ENCODE measurements at regions not wholly inside any gene's neighbourhood (a gene's known extent, or its start where the extent isn't known, plus 50 kb on each side); places are given as distances from the start of the nearest gene placed in this dataset.

DNA sequence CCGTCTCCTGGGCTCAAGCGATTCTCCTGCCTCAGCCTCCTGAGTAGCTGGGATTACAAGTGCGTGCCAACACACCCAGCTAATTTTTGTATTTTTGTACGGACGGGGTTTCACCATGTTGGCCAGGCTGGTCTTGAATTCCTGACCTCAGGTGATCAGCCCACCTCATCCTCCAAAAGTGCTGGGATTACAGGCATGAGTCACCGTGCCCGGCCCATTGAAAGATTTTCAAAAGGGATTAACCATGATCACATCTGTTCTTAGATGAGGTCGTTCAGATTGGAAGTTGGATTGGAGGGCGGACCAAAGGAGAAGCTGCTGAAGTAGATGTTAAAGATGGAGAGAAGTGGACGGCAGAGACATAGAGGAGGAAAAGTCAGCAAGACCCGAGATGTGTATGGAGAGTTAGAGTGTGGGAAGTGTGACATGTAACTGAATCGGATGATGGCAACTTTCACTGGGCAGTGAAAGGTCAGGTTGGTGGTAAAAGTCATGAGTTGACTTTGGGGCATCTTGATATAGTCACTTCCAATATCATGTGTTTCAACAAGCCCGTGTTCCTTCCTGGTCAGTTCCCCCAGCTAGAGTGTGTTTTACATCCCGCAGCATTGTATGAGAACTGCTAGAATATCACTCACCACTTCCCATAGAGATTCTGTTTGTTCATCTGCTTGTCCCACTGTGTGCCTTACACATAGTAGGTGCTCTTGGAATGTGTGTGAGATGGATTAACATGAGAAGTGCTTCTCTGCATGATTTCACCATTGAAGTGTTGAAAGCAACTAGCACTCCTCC lies 54.4 kb upstream of the TINAGL1 start:
- no peaks in the 10 kb centered on the region for H3K36me3 Mint-ChIP-seq
- TF ChIP-seq, protein P1, sequence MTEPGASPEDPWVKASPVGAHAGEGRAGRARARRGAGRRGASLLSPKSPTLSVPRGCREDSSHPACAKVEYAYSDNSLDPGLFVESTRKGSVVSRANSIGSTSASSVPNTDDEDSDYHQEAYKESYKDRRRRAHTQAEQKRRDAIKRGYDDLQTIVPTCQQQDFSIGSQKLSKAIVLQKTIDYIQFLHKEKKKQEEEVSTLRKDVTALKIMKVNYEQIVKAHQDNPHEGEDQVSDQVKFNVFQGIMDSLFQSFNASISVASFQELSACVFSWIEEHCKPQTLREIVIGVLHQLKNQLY (CRISPR knock-in tag; IDR thresholded peaks at IDR 0.05), result no peak
- TF ChIP-seq SMAD3 (CRISPR knock-in tag; IDR thresholded peaks at IDR 0.05; ENCODE audit: borderline replicate concordance) (no peak), ZBTB21 (CRISPR knock-in tag; IDR thresholded peaks at IDR 0.05; ENCODE audit: borderline replicate concordance) (no peak)
- TF ChIP-seq, protein P2, sequence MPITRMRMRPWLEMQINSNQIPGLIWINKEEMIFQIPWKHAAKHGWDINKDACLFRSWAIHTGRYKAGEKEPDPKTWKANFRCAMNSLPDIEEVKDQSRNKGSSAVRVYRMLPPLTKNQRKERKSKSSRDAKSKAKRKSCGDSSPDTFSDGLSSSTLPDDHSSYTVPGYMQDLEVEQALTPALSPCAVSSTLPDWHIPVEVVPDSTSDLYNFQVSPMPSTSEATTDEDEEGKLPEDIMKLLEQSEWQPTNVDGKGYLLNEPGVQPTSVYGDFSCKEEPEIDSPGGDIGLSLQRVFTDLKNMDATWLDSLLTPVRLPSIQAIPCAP (CRISPR knock-in tag; IDR thresholded peaks at IDR 0.05), result no peak
- TF ChIP-seq, protein P3, sequence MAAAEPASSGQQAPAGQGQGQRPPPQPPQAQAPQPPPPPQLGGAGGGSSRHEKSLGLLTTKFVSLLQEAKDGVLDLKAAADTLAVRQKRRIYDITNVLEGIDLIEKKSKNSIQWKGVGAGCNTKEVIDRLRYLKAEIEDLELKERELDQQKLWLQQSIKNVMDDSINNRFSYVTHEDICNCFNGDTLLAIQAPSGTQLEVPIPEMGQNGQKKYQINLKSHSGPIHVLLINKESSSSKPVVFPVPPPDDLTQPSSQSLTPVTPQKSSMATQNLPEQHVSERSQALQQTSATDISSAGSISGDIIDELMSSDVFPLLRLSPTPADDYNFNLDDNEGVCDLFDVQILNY (CRISPR knock-in tag; IDR thresholded peaks at IDR 0.05), result no peak
- TF ChIP-seq, protein P4, sequence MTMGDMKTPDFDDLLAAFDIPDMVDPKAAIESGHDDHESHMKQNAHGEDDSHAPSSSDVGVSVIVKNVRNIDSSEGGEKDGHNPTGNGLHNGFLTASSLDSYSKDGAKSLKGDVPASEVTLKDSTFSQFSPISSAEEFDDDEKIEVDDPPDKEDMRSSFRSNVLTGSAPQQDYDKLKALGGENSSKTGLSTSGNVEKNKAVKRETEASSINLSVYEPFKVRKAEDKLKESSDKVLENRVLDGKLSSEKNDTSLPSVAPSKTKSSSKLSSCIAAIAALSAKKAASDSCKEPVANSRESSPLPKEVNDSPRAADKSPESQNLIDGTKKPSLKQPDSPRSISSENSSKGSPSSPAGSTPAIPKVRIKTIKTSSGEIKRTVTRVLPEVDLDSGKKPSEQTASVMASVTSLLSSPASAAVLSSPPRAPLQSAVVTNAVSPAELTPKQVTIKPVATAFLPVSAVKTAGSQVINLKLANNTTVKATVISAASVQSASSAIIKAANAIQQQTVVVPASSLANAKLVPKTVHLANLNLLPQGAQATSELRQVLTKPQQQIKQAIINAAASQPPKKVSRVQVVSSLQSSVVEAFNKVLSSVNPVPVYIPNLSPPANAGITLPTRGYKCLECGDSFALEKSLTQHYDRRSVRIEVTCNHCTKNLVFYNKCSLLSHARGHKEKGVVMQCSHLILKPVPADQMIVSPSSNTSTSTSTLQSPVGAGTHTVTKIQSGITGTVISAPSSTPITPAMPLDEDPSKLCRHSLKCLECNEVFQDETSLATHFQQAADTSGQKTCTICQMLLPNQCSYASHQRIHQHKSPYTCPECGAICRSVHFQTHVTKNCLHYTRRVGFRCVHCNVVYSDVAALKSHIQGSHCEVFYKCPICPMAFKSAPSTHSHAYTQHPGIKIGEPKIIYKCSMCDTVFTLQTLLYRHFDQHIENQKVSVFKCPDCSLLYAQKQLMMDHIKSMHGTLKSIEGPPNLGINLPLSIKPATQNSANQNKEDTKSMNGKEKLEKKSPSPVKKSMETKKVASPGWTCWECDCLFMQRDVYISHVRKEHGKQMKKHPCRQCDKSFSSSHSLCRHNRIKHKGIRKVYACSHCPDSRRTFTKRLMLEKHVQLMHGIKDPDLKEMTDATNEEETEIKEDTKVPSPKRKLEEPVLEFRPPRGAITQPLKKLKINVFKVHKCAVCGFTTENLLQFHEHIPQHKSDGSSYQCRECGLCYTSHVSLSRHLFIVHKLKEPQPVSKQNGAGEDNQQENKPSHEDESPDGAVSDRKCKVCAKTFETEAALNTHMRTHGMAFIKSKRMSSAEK (CRISPR knock-in tag; IDR thresholded peaks at IDR 0.05; ENCODE audit: borderline replicate concordance), result no peak
- TF ChIP-seq, protein P5, sequence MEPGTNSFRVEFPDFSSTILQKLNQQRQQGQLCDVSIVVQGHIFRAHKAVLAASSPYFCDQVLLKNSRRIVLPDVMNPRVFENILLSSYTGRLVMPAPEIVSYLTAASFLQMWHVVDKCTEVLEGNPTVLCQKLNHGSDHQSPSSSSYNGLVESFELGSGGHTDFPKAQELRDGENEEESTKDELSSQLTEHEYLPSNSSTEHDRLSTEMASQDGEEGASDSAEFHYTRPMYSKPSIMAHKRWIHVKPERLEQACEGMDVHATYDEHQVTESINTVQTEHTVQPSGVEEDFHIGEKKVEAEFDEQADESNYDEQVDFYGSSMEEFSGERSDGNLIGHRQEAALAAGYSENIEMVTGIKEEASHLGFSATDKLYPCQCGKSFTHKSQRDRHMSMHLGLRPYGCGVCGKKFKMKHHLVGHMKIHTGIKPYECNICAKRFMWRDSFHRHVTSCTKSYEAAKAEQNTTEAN (CRISPR knock-in tag; IDR thresholded peaks at IDR 0.05), result no peak
- TF ChIP-seq, protein P6, sequence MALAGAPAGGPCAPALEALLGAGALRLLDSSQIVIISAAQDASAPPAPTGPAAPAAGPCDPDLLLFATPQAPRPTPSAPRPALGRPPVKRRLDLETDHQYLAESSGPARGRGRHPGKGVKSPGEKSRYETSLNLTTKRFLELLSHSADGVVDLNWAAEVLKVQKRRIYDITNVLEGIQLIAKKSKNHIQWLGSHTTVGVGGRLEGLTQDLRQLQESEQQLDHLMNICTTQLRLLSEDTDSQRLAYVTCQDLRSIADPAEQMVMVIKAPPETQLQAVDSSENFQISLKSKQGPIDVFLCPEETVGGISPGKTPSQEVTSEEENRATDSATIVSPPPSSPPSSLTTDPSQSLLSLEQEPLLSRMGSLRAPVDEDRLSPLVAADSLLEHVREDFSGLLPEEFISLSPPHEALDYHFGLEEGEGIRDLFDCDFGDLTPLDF (CRISPR knock-in tag; IDR thresholded peaks at IDR 0.05), result no peak
- TF ChIP-seq, protein P7, sequence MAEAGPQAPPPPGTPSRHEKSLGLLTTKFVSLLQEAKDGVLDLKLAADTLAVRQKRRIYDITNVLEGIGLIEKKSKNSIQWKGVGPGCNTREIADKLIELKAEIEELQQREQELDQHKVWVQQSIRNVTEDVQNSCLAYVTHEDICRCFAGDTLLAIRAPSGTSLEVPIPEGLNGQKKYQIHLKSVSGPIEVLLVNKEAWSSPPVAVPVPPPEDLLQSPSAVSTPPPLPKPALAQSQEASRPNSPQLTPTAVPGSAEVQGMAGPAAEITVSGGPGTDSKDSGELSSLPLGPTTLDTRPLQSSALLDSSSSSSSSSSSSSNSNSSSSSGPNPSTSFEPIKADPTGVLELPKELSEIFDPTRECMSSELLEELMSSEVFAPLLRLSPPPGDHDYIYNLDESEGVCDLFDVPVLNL (CRISPR knock-in tag; IDR thresholded peaks at IDR 0.05; ENCODE audit: borderline replicate concordance, low read depth), result no peak
- H3K4me1 Mint-ChIP-seq, result no peaks in the 10 kb centered on the region
- no peak for ATAC-seq
- DNase-seq (ENCODE audit: low spot score), result no peak
- no peaks in the 10 kb centered on the region; the same call in 1 of the 2 replicates for H3K9me3 Mint-ChIP-seq
- no peak overlapping the region for H3K27ac Mint-ChIP-seq
- CTCF ChIA-PET, result no interaction called here
- POLR2A ChIA-PET, result no interaction called here
- no peaks in the 10 kb centered on the region for H3K27me3 Mint-ChIP-seq (ENCODE audit: low read depth)
- H3K4me3 Mint-ChIP-seq, result no peak overlapping the region

DNA sequence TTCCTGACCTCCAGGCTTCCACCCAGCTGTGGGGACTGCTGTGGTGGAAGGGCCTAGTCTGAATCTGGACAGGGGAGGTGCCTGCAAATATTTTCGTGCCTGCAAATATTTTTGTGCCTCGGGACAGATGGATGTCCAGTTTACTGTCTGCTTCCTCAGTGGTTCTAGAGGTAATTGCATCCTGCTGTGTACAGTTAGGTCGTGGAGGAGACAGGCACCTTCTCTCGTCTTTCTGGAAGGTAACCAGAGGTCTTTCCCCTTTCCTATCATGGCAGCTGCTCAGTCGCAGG lies 53.8 kb upstream of the TINAGL1 start:
- no peak overlapping the region for H3K4me3 Mint-ChIP-seq
- no peaks in the 10 kb centered on the region; the same call in 1 of the 2 replicates for H3K9me3 Mint-ChIP-seq
- POLR2A ChIA-PET, result no interaction called here
- no peak for DNase-seq (ENCODE audit: low spot score)
- no peak for TF ChIP-seq GTF2I (CRISPR knock-in tag; conservative IDR thresholded peaks at IDR 0.05)
- TF ChIP-seq, protein P7 (CRISPR knock-in tag; IDR thresholded peaks at IDR 0.05; ENCODE audit: borderline replicate concordance, low read depth), result no peak
- TF ChIP-seq ZBTB21 (CRISPR knock-in tag; IDR thresholded peaks at IDR 0.05; ENCODE audit: borderline replicate concordance), result no peak
- no peak for TF ChIP-seq FOXK1 (CRISPR knock-in tag; IDR thresholded peaks at IDR 0.05)
- no peak for TF ChIP-seq MYBL2 (CRISPR knock-in tag; IDR thresholded peaks at IDR 0.05)
- no peak for TF ChIP-seq CREB1 (CRISPR knock-in tag; IDR thresholded peaks at IDR 0.05)
- no peak for TF ChIP-seq NR2C2 (CRISPR knock-in tag; IDR thresholded peaks at IDR 0.05)
- TF ChIP-seq SMAD3 (CRISPR knock-in tag; IDR thresholded peaks at IDR 0.05; ENCODE audit: borderline replicate concordance), result no peak
- no peaks in the 10 kb centered on the region for H3K36me3 Mint-ChIP-seq
- no peak overlapping the region for H3K27ac Mint-ChIP-seq
- H3K4me1 Mint-ChIP-seq, result no peaks in the 10 kb centered on the region
- ATAC-seq, result no peak
- no peaks in the 10 kb centered on the region for H3K27me3 Mint-ChIP-seq (ENCODE audit: low read depth)
- CTCF ChIA-PET, result no interaction called here

Data from WTC11 (cell line).